OCI-LY1 (cell line): ENCODE measurements at regions not wholly inside any gene's neighbourhood (a gene's known extent, or its start where the extent isn't known, plus 50 kb on each side); places are given as distances from the start of the nearest gene placed in this dataset.

Source experiments
- H2AFZ ChIP-seq: fragments of 200-600 bp; sonication (generic), shearing (Covaris generic); 2 replicates; pipeline ENCODE4 v1.6.0; 2014; ENCODE audit warnings: antibody characterized with exemption, mild to moderate bottlenecking, low read length
- H3F3A ChIP-seq: fragments of 200-600 bp; sonication (generic), shearing (Covaris generic); 2 replicates; pipeline ENCODE4 v1.6.0; 2014; ENCODE audit warnings: mild to moderate bottlenecking, antibody characterized with exemption, low read length, moderate library complexity; ENCODE audit not compliant: insufficient read depth
- H3K27ac ChIP-seq: fragments of 200-600 bp; sonication (generic); 2 replicates; pipeline ENCODE4 v1.5.1; 2014; ENCODE audit warnings: low read length, mixed run types, mild to moderate bottlenecking, low read depth; ENCODE audit not compliant: poor library complexity, severe bottlenecking
- H3K27me3 ChIP-seq: fragments of 200-600 bp; sonication (generic); 2 replicates; pipeline ENCODE4 v1.6.0; 2014; ENCODE audit warnings: antibody characterized with exemption, mild to moderate bottlenecking, low read length, moderate library complexity; ENCODE audit not compliant: insufficient read depth
- H3K36me3 ChIP-seq: fragments of 200-600 bp; sonication (generic); 2 replicates; pipeline ENCODE4 v1.6.1; 2014; ENCODE audit warnings: mild to moderate bottlenecking, antibody characterized with exemption, low read length, moderate library complexity, mixed read lengths; ENCODE audit not compliant: insufficient read depth
- H3K4me1 ChIP-seq: fragments of 200-600 bp; sonication (generic); 2 replicates; pipeline ENCODE4 v1.5.1; 2014; ENCODE audit warnings: mild to moderate bottlenecking, low read length, moderate library complexity; ENCODE audit not compliant: insufficient read depth, severe bottlenecking
- H3K4me2 ChIP-seq: fragments of 200-600 bp; sonication (generic), shearing (Covaris generic); 2 replicates; pipeline ENCODE4 v1.6.1; 2014; ENCODE audit warnings: low read length
- H3K4me3 ChIP-seq: fragments of 200-600 bp; sonication (generic); 2 replicates; pipeline ENCODE4 v1.5.1; 2014; ENCODE audit warnings: low read length, low read depth, mild to moderate bottlenecking, mixed read lengths; ENCODE audit not compliant: poor library complexity, severe bottlenecking
- H3K79me2 ChIP-seq: fragments of 200-600 bp; shearing (Covaris generic); 2 replicates; pipeline ENCODE4 v1.6.1; 2016; ENCODE audit warnings: mixed run types, low read length, mixed read lengths; ENCODE audit not compliant: insufficient read depth
- H3K9ac ChIP-seq: fragments of 200-600 bp; sonication (generic), shearing (Covaris generic); 2 replicates; pipeline ENCODE4 v1.6.1; 2014; ENCODE audit warnings: mild to moderate bottlenecking, low read length, mixed read lengths
- H3K9me2 ChIP-seq: fragments of 200-600 bp; sonication (generic), shearing (Covaris generic); 2 replicates; pipeline ENCODE4 v1.6.1; 2014; ENCODE audit warnings: low read depth, mild to moderate bottlenecking, low read length, mixed read lengths
- H3K9me3 ChIP-seq: fragments of 200-600 bp; shearing (Covaris generic); 2 replicates; pipeline ENCODE4 v1.6.1; 2014; ENCODE audit warnings: low read length, mixed read lengths
- H4K20me1 ChIP-seq: fragments of 200-600 bp; sonication (generic), shearing (Covaris generic); 2 replicates; pipeline ENCODE4 v1.6.0; 2016; ENCODE audit warnings: mild to moderate bottlenecking, low read length; ENCODE audit not compliant: insufficient read depth
- EZH2 ChIP-seq: fragments of 200-600 bp; sonication (generic), shearing (Covaris generic); IDR thresholded peaks from 2 replicates; pipeline ENCODE4 v1.8.0; 2017; ENCODE audit warnings: borderline replicate concordance, mixed run types, mild to moderate bottlenecking, antibody characterized with exemption, low read length, moderate library complexity, mixed read lengths
- TF ChIP-seq, protein P1 (sequence below): fragments of 200-600 bp; sonication (generic), shearing (Covaris generic); IDR thresholded peaks from 2 replicates; pipeline ENCODE4 v1.5.1; 2017; ENCODE audit warnings: mild to moderate bottlenecking, antibody characterized with exemption, low read length, moderate library complexity, mixed read lengths

DNA sequence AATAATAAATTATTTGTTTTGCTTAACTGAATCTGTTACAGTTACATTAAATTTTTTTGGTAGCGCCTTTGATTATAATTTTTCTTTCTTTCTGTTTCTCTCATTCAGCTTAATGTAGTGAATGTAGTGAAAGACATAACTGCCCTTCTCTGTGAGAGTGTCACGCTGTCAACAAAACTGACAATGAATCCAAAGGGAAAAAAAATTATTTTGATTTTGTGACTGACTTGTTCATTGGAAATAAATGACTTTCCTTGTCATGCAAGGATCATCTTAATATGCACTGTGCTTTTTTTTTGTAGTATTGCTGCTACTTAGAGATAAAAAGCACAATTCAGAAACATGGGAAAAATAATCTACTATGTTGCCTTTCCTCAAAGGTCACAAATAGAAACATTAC, 1196.4 kb downstream of the PCDH17 start:
- Histone ChIP-seq H3K4me1 (no peaks in the 10 kb centered on the region), H3K9me3 (no peaks in the 10 kb centered on the region), H3K4me2 (no peak overlapping the region), H2AFZ (no peak overlapping the region), H3K9ac (no peak overlapping the region), H3K4me3 (no peak overlapping the region), H4K20me1 (no peaks in the 10 kb centered on the region), H3K27me3 (no peaks in the 10 kb centered on the region), H3F3A (no peaks in the 10 kb centered on the region), H3K79me2 (no peaks in the 10 kb centered on the region), H3K9me2 (no peaks in the 10 kb centered on the region), H3K36me3 (no peaks in the 10 kb centered on the region), H3K27ac (no peak overlapping the region)
- TF ChIP-seq EZH2: no peak
- TF ChIP-seq, protein P1, sequence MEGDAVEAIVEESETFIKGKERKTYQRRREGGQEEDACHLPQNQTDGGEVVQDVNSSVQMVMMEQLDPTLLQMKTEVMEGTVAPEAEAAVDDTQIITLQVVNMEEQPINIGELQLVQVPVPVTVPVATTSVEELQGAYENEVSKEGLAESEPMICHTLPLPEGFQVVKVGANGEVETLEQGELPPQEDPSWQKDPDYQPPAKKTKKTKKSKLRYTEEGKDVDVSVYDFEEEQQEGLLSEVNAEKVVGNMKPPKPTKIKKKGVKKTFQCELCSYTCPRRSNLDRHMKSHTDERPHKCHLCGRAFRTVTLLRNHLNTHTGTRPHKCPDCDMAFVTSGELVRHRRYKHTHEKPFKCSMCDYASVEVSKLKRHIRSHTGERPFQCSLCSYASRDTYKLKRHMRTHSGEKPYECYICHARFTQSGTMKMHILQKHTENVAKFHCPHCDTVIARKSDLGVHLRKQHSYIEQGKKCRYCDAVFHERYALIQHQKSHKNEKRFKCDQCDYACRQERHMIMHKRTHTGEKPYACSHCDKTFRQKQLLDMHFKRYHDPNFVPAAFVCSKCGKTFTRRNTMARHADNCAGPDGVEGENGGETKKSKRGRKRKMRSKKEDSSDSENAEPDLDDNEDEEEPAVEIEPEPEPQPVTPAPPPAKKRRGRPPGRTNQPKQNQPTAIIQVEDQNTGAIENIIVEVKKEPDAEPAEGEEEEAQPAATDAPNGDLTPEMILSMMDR: no peak

DNA sequence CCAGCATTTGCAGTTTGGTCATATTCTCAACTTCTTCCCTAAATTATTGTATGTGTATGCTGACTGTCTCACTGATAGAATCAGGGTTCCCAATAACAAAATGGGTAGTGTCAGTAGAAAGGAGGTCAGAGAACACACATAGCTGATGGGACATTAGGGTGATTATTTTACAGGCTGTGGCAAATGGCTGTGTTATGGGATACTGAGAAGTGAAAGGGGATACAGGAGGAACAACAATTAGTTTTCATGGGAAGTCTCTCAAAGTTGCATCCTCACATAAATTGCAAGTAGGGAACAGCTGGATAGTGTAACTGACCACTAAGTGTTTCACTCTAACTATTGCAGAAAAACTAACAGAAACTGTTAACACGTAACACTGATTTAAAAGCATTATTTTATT, 1199.3 kb downstream of the PCDH17 start:
- Histone ChIP-seq H3K79me2 (no peaks in the 10 kb centered on the region), H3K4me1 (no peaks in the 10 kb centered on the region), H3F3A (no peaks in the 10 kb centered on the region), H3K27ac (no peak overlapping the region), H3K4me2 (no peak overlapping the region), H2AFZ (no peak overlapping the region), H4K20me1 (no peaks in the 10 kb centered on the region), H3K9me2 (no peaks in the 10 kb centered on the region), H3K4me3 (no peak overlapping the region), H3K9ac (no peak overlapping the region), H3K27me3 (no peaks in the 10 kb centered on the region), H3K9me3 (no peaks in the 10 kb centered on the region), H3K36me3 (no peaks in the 10 kb centered on the region)
- no peak for TF ChIP-seq EZH2
- TF ChIP-seq, protein P1: no peak

DNA sequence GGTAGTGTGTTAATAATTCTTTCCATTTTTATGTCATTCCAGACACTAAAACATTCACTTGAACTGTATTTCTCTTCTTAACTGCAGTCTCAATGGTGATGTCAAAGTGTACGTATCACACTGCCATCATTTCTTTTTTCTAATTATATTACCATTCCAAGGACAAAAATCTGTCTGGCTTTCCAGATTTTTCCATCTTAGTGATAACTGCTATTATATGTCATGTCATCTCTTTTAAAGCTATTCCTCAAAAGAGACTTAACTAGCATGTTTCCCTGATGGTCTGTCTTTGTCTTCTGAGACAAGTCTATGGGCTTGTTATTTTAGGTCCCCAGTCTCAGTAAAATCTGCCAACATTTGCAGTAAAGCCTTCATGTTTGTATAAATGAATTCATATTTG, 1207.1 kb downstream of the PCDH17 start:
- Histone ChIP-seq H3K27ac (no peak overlapping the region), H3K4me2 (no peak overlapping the region), H3K36me3 (no peaks in the 10 kb centered on the region), H3K4me3 (no peak overlapping the region), H3F3A (no peaks in the 10 kb centered on the region), H3K9me2 (no peaks in the 10 kb centered on the region), H2AFZ (no peak overlapping the region), H3K9me3 (no peaks in the 10 kb centered on the region), H3K4me1 (no peaks in the 10 kb centered on the region), H3K27me3 (no peaks in the 10 kb centered on the region), H3K79me2 (no peaks in the 10 kb centered on the region), H3K9ac (no peak overlapping the region), H4K20me1 (no peaks in the 10 kb centered on the region)
- TF ChIP-seq EZH2: no peak
- TF ChIP-seq, protein P1: no peak
